Thoracic aorta (tissue), 2 donors: ENCODE measurements at regions not wholly inside any gene's neighbourhood (a gene's known extent, or its start where the extent isn't known, plus 50 kb on each side); places are given as distances from the start of the nearest gene placed in this dataset.

ENCODE experiments used
- ATAC-seq: fragments of 150-250 bp; one replicate; pipeline ENCODE4 v1.8.0; 2017; ENCODE audit warnings: low read depth; ENCODE audit not compliant: insufficient number of reproducible peaks, low FRiP score
- DNase-seq: peaks from one replicate; pipeline ENCODE4 v3.0.0-alpha.2; 2020; ENCODE audit warnings: low spot score
- H3K27ac ChIP-seq, 2 donors: fragments of 200-600 bp; sonication (generic); 1 replicate in 1 of 2; 2 replicates in 1 of 2; pipeline ENCODE4 v1.5.1; 2016; ENCODE audit warnings: mild to moderate bottlenecking in 2 of 2, moderate library complexity in 2 of 2
- H3K27me3 ChIP-seq: fragments of 200-600 bp; sonication (generic); replicated peaks from 2 replicates; pipeline ENCODE4 v1.6.0; 2016; ENCODE audit warnings: mild to moderate bottlenecking; ENCODE audit not compliant: insufficient read depth
- H3K36me3 ChIP-seq: fragments of 200-600 bp; sonication (generic); one replicate; pipeline ENCODE4 v1.5.1; 2016
- H3K4me1 ChIP-seq, 2 donors: fragments of 200-600 bp; sonication (generic); 1 replicate in 1 of 2; 2 replicates in 1 of 2; pipeline versions ENCODE4 v1.5.1 to v1.6.0; 2016; ENCODE audit warnings: low read depth in 2 of 2, mild to moderate bottlenecking in 1 of 2; ENCODE audit not compliant: control insufficient read depth in 1 of 2
- H3K4me3 ChIP-seq: fragments of 200-600 bp; sonication (generic); 2 replicates; pipeline ENCODE4 v1.5.1; 2016; ENCODE audit warnings: mild to moderate bottlenecking
- H3K9me3 ChIP-seq: fragments of 200-600 bp; sonication (generic); 2 replicates; pipeline ENCODE4 v1.5.1; 2016
- CTCF ChIP-seq: fragments of 200-600 bp; sonication (generic); IDR thresholded peaks from one replicate; pipeline ENCODE4 v1.5.1; 2019; ENCODE audit warnings: antibody characterized with exemption

- H3K4me1 ChIP-seq, result no peaks in the 10 kb centered on the region
- no peaks in the 10 kb centered on the region for H3K27me3 ChIP-seq
- no peak for TF ChIP-seq CTCF
- no peak for ATAC-seq
- H3K9me3 ChIP-seq, result peaks cover 5% of the 10 kb centered on the region
- no peak overlapping the region for H3K4me3 ChIP-seq
- H3K36me3 ChIP-seq, result no peaks in the 10 kb centered on the region
- DNase-seq, result no peak
- H3K27ac ChIP-seq, result no peak overlapping the region
Measured at GRCh38 chr5:165508286-165508685, 2002.9 kb downstream of the MAT2B start.

GRCh38 chr5:165508861-165509260 is 2003.4 kb downstream of the MAT2B start:
- no peak overlapping the region for H3K4me3 ChIP-seq
- DNase-seq (no peak), ATAC-seq (no peak)
- no peaks in the 10 kb centered on the region for H3K27me3 ChIP-seq
- no peaks in the 10 kb centered on the region for H3K36me3 ChIP-seq
- TF ChIP-seq CTCF, result no peak
- H3K4me1 ChIP-seq, result no peaks in the 10 kb centered on the region
- H3K9me3 ChIP-seq, result peaks cover 5% of the 10 kb centered on the region
- no peak overlapping the region for H3K27ac ChIP-seq

GRCh38 chr5:165521816-165522610 is 2016.6 kb downstream of the MAT2B start:
- no peak overlapping the region for H3K4me3 ChIP-seq

GRCh38 chr5:165525271-165525670 is 2019.9 kb downstream of the MAT2B start:
- Histone ChIP-seq H3K9me3 (no peaks in the 10 kb centered on the region), H3K4me1 (no peaks in the 10 kb centered on the region), H3K36me3 (no peaks in the 10 kb centered on the region), H3K27me3 (no peaks in the 10 kb centered on the region), H3K4me3 (no peak overlapping the region), H3K27ac (no peak overlapping the region)
- TF ChIP-seq CTCF, result no peak
- DNase-seq (no peak), ATAC-seq (no peak)

More at GRCh38 chr5:165521816-165522610, 2016.6 kb downstream of the MAT2B start:
- Histone ChIP-seq H3K27ac (no peak overlapping the region), H3K9me3 (no peaks in the 10 kb centered on the region), H3K4me1 (no peaks in the 10 kb centered on the region), H3K36me3 (no peaks in the 10 kb centered on the region), H3K27me3 (no peaks in the 10 kb centered on the region)
- TF ChIP-seq CTCF, result no peak
- no peak for ATAC-seq
- no peak for DNase-seq

- no peaks in the 10 kb centered on the region for H3K4me1 ChIP-seq
- no peak for ATAC-seq
- H3K9me3 ChIP-seq, result no peaks in the 10 kb centered on the region
- no peaks in the 10 kb centered on the region for H3K27me3 ChIP-seq
- no peak for TF ChIP-seq CTCF
- DNase-seq, result no peak
- no peak overlapping the region for H3K4me3 ChIP-seq
- H3K36me3 ChIP-seq, result no peaks in the 10 kb centered on the region
- H3K27ac ChIP-seq, result no peak overlapping the region
Measured at GRCh38 chr5:165526357-165526756, 2020.9 kb downstream of the MAT2B start.
